Adrenal gland (tissue), 5 donors: ENCODE measurements at regions not wholly inside any gene's neighbourhood (a gene's known extent, or its start where the extent isn't known, plus 50 kb on each side); places are given as distances from the start of the nearest gene placed in this dataset.
"Not testable (repeated sequence)": the region's sequence is repeated elsewhere in the genome, so short reads cannot be mapped to it uniquely, and the experiment has no call there.

Experiments
- POLR2A ChIP-seq, 2 donors: fragments of 450-650 bp; IDR thresholded peaks; one replicate each; pipeline ENCODE4 v1.6.1; 2017; ENCODE audit warnings: antibody characterized with exemption in 2 of 2, mild to moderate bottlenecking in 2 of 2, moderate library complexity in 1 of 2
- TF ChIP-seq, protein P1 (sequence below), 6 experiments: fragments of 450-650 bp in 4 of 6; fragments of 200-600 bp in 2 of 6; sonication (generic) in 1 of 6; IDR thresholded peaks; 1 replicate in 5 of 6; 2 replicates in 1 of 6; pipeline versions ENCODE4 v1.5.1 to v1.8.0; 2016 to 2021; ENCODE audit warnings: antibody characterized with exemption in 6 of 6, mild to moderate bottlenecking in 2 of 6, moderate library complexity in 1 of 6
- donor health status: DM: no; HTN: no; CAD: no.

DNA sequence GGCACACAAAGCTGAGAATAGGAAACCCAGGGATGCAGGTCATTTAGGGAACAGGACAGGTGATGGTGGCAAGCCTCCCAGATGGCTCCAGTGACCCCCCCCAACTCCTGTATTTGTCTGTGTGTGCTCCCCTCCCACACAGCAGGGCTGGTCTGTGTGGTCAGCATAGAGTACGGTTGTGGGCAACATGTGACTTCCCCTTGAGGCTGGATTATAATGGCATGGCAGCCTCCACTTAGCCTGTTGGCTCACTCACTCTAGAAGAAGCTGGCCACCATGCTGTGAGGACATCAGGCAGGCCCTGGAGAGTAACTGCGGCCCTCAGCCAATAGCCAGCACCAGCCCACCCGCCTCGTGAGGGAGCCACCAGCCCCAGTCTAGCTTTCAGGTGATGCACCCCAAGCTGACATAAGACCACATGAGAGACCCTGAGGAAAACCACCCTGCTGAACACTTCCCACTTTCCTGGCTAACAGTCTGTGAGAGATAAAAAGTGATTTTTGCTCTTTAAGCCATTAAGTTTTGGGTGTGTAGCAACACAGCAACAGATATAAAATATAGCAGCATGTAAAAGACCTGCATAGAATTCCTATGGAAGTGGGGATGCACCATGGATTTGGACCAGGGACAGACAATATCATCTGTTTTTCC is 151.3 kb downstream of the LAT start:
- TF ChIP-seq, protein P1, sequence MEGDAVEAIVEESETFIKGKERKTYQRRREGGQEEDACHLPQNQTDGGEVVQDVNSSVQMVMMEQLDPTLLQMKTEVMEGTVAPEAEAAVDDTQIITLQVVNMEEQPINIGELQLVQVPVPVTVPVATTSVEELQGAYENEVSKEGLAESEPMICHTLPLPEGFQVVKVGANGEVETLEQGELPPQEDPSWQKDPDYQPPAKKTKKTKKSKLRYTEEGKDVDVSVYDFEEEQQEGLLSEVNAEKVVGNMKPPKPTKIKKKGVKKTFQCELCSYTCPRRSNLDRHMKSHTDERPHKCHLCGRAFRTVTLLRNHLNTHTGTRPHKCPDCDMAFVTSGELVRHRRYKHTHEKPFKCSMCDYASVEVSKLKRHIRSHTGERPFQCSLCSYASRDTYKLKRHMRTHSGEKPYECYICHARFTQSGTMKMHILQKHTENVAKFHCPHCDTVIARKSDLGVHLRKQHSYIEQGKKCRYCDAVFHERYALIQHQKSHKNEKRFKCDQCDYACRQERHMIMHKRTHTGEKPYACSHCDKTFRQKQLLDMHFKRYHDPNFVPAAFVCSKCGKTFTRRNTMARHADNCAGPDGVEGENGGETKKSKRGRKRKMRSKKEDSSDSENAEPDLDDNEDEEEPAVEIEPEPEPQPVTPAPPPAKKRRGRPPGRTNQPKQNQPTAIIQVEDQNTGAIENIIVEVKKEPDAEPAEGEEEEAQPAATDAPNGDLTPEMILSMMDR (IDR thresholded peaks at IDR 0.05): not testable (repeated sequence)
- not testable (repeated sequence) for TF ChIP-seq POLR2A (IDR thresholded peaks at IDR 0.05)
